HepG2 (cell line): ENCODE measurements at regions not wholly inside any gene's neighbourhood (a gene's known extent, or its start where the extent isn't known, plus 50 kb on each side); places are given as distances from the start of the nearest gene placed in this dataset.

Source experiments
- ATAC-seq: fragments of 200-7000 bp; cut with Tn5 transposase; 3 replicates; pipeline ENCODE4 v1.9.1; 2020; ENCODE audit warnings: mild to moderate bottlenecking, moderate library complexity
- BruUV-seq: library from RNA; stranded (reverse); fragments of 400-500 nt; replicated peaks from 2 replicates; lab custom pipeline; 2021; lab: Mats Ljungman, UMichigan
- CTCF ChIA-PET: fragments of 300-600 bp; formaldehyde crosslinking; extraction: SDS; loops from one replicate; lab custom pipeline; 2021; ENCODE audit warnings: low total read pairs, inconsistent platforms, low intra/inter-chr PET ratio; lab: Yijun Ruan, JAX
- POLR2A ChIA-PET: fragments of 350-600 bp; sonication (Branson Sonifier 250); formaldehyde crosslinking; loops from one replicate; lab custom pipeline; 2020; ENCODE audit warnings: antibody characterized with exemption, inconsistent platforms; lab: Yijun Ruan, JAX
- DNase-seq: peaks from one replicate; pipeline ENCODE4 v3.0.0-alpha.2; 2015; ENCODE audit warnings: low spot score
- FAIRE-seq: peaks from 3 replicates; lab custom pipeline; 2011; peaks lifted over from hg19 to GRCh38; lab: Jason Lieb, UNC
- H2AFZ ChIP-seq: one replicate; pipeline ENCODE4 v1.6.1; 2011; ENCODE audit warnings: low read length, inconsistent platforms
- H3K27ac ChIP-seq: fragments of 300-600 bp; 3 replicates; pipeline ENCODE4 v1.8.0; 2011; ENCODE audit warnings: mixed run types, mild to moderate bottlenecking, mixed read lengths, low read length, inconsistent platforms; ENCODE audit not compliant: insufficient read depth; ENCODE audit errors: extremely low read length
- H3K27me3 ChIP-seq, 2 experiments: fragments of 200-600 bp in 1 of 2; 2 replicates in 1 of 2; 3 replicates in 1 of 2; pipeline versions ENCODE4 v1.6.0 to v1.8.0; 2011; ENCODE audit warnings: low read length in 2 of 2, mild to moderate bottlenecking in 2 of 2, moderate library complexity in 2 of 2, inconsistent platforms in 1 of 2; ENCODE audit not compliant: insufficient read depth in 2 of 2, control insufficient read depth in 1 of 2
- H3K36me3 ChIP-seq, 2 experiments: fragments of 200-600 bp in 1 of 2; replicated peaks in 1 of 2; 2 replicates in 1 of 2; 3 replicates in 1 of 2; pipeline versions ENCODE4 v1.5.1 to v1.8.0; 2011; ENCODE audit warnings: low read length in 2 of 2, inconsistent platforms in 1 of 2; ENCODE audit not compliant: insufficient read depth in 2 of 2, control insufficient read depth in 1 of 2
- H3K4me1 ChIP-seq: 2 replicates; pipeline ENCODE4 v1.5.1; 2012; ENCODE audit warnings: low read length, inconsistent platforms; ENCODE audit not compliant: insufficient read depth
- H3K4me2 ChIP-seq: 2 replicates; pipeline ENCODE4 v1.6.0; 2011; ENCODE audit warnings: low read depth, low read length, inconsistent platforms
- H3K4me3 ChIP-seq, 3 experiments: fragments of 200-600 bp in 1 of 3; sonication (generic), shearing (Covaris generic) in 1 of 3; replicated peaks in 1 of 3; 2 replicates each; pipeline ENCODE4 v1.5.1; 2011 to 2016; ENCODE audit warnings: low read length in 3 of 3, inconsistent platforms in 2 of 3, low read depth in 2 of 3, mild to moderate bottlenecking in 2 of 3, control low read depth in 1 of 3, mixed read lengths in 1 of 3; ENCODE audit not compliant: insufficient read depth in 1 of 3
- H3K79me2 ChIP-seq: one replicate; pipeline ENCODE4 v1.6.1; 2011; ENCODE audit warnings: low read length, inconsistent platforms; ENCODE audit not compliant: insufficient read depth
- H3K9ac ChIP-seq: 2 replicates; pipeline ENCODE4 v1.6.0; 2011; ENCODE audit warnings: mild to moderate bottlenecking, low read depth, low read length, inconsistent platforms; ENCODE audit not compliant: insufficient read depth
- H3K9me3 ChIP-seq: 2 replicates; pipeline ENCODE4 v1.5.1; 2012; ENCODE audit warnings: mild to moderate bottlenecking, low read length
- H4K20me1 ChIP-seq: 2 replicates; pipeline ENCODE4 v1.6.0; 2011; ENCODE audit warnings: inconsistent platforms, mild to moderate bottlenecking, low read length, moderate library complexity; ENCODE audit not compliant: insufficient read depth
- ATF1 ChIP-seq: IDR thresholded peaks from 2 replicates; pipeline ENCODE4 v1.6.1; 2016; ENCODE audit warnings: mild to moderate bottlenecking, control low read depth
- PHF5A ChIP-seq: IDR thresholded peaks from one replicate; pipeline ENCODE4 v1.6.1; 2018; ENCODE audit warnings: low read depth, missing genetic modification reagents; ENCODE audit not compliant: unreplicated experiment
- ZBTB42 ChIP-seq: sonication (generic); formaldehyde crosslinking; IDR thresholded peaks from 2 replicates; pipeline ENCODE4 v1.5.0; 2020; ENCODE audit warnings: mild to moderate bottlenecking, missing genetic modification reagents
- ZNF3 ChIP-seq: IDR thresholded peaks from 2 replicates; pipeline ENCODE4 v1.7.0; 2017; ENCODE audit warnings: inconsistent platforms
- ZNF33A ChIP-seq: sonication (generic); formaldehyde crosslinking; IDR thresholded peaks from 2 replicates; pipeline ENCODE4 v1.5.1; 2020; ENCODE audit warnings: missing genetic modification reagents, mild to moderate bottlenecking, moderate library complexity, borderline replicate concordance
- ZNF362 ChIP-seq: sonication (generic); formaldehyde crosslinking; IDR thresholded peaks from 2 replicates; pipeline ENCODE4 v1.4.0; 2020; ENCODE audit warnings: missing genetic modification reagents, mild to moderate bottlenecking, borderline replicate concordance
- ZNF383 ChIP-seq: sonication (generic); formaldehyde crosslinking; IDR thresholded peaks from 2 replicates; pipeline ENCODE4 v1.4.0; 2020; ENCODE audit warnings: missing genetic modification reagents, mild to moderate bottlenecking, borderline replicate concordance
- ZNF556 ChIP-seq: sonication (generic); formaldehyde crosslinking; IDR thresholded peaks from 2 replicates; pipeline ENCODE4 v1.4.0; 2020; ENCODE audit warnings: mild to moderate bottlenecking, missing genetic modification reagents, borderline replicate concordance
- ZNF609 ChIP-seq: sonication (generic); formaldehyde crosslinking; IDR thresholded peaks from 2 replicates; pipeline ENCODE4 v1.4.0; 2020; ENCODE audit warnings: mild to moderate bottlenecking, missing genetic modification reagents, borderline replicate concordance
- ZNF691 ChIP-seq: sonication (generic); formaldehyde crosslinking; IDR thresholded peaks from 2 replicates; pipeline ENCODE4 v1.4.0; 2020; ENCODE audit warnings: missing genetic modification reagents, low read depth, mild to moderate bottlenecking, borderline replicate concordance
- WGBS: methylation state at CpG from one replicate; pipeline ENCODE4 v1.1.6; 2017; ENCODE audit warnings: low lambda C conversion rate; 5-methylcytosine and 5-hydroxymethylcytosine counted together
- in situ Hi-C: cut with HindIII; loops from 2 replicates; pipeline ENCODE4 v1.10.0; 2017; ENCODE audit warnings: low pct_unique_long_range_greater_than_20kb; ENCODE audit not compliant: extremely low pct_ligation_motif_present
- intact Hi-C: fragments of 100-400 bp; cut with micrococcal nuclease; formaldehyde crosslinking; loops from one replicate; pipeline ENCODE4 v1.10.0; 2022; ENCODE audit not compliant: unreplicated experiment
- TF ChIP-seq, protein P1 (sequence below): IDR thresholded peaks from 2 replicates; pipeline ENCODE4 v1.6.1; 2012; ENCODE audit warnings: inconsistent platforms

DNA sequence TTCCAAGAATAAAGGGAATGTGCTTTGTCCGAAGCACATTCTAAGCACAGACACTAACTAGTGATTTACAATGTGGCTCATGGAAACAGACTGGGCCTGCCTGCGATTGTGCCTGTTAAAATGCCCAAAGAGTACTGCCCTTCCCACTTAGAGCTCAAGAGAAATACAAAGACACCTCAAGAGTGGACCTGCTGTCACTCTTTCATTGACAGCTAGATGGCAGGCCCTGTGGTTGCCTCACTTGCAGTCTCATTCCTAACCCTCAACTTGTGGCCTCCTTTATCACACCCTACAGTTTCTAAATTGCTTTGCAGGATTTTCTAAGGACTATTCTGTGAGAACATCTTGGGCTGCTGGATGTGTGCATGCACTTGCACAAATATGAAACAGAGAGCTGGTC lies 331.0 kb upstream of the EMCN start:
- H3K27me3 ChIP-seq, result no peaks in the 10 kb centered on the region
- H4K20me1 ChIP-seq, result no peaks in the 10 kb centered on the region
- no peak overlapping the region for H3K27ac ChIP-seq
- H2AFZ ChIP-seq, result no peak overlapping the region
- H3K4me3 ChIP-seq, result no peak overlapping the region
- ChIA-PET CTCF (no interaction called here), POLR2A (no interaction called here)
- H3K36me3 ChIP-seq, result no peaks in the 10 kb centered on the region
- no peaks in the 10 kb centered on the region for H3K9me3 ChIP-seq
- BruUV-seq, result no TSS peak
- 0% methylated on average over 2 of the region's 2 CpGs for WGBS
- DNase-seq (no peak), FAIRE-seq (no peak), ATAC-seq (peak; percentile 66; the same call in 2 of the 3 replicates)
- intact Hi-C loops (no loop called here), in situ Hi-C loops (no loop called here)
- no peaks in the 10 kb centered on the region for H3K4me1 ChIP-seq
- H3K4me2 ChIP-seq, result no peak overlapping the region
- no peak overlapping the region for H3K9ac ChIP-seq
- H3K79me2 ChIP-seq, result no peaks in the 10 kb centered on the region
- no peak for TF ChIP-seq ZNF33A (CRISPR knock-in tag)
- TF ChIP-seq ZNF691 (CRISPR knock-in tag), result no peak
- TF ChIP-seq ZBTB42 (CRISPR knock-in tag), result no peak
- TF ChIP-seq PHF5A, result no peak
- TF ChIP-seq ZNF609 (CRISPR knock-in tag), result no peak
- no peak for TF ChIP-seq ZNF556 (CRISPR knock-in tag)
- TF ChIP-seq ATF1 (CRISPR knock-in tag), result no peak
- TF ChIP-seq ZNF383, result no peak
- TF ChIP-seq, protein P1, sequence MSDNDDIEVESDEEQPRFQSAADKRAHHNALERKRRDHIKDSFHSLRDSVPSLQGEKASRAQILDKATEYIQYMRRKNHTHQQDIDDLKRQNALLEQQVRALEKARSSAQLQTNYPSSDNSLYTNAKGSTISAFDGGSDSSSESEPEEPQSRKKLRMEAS, result no peak
- TF ChIP-seq ZNF362, result no peak
- no peak for TF ChIP-seq ZNF3 (CRISPR knock-in tag)
